ENCODE measurements at regions not wholly inside any gene's neighbourhood (a gene's known extent, or its start where the extent isn't known, plus 50 kb on each side); places are given as distances from the start of the nearest gene placed in this dataset.

GRCh38 chr4:98716796-98717195 lies 58.4 kb upstream of the TSPAN5 start:
- no peak overlapping the region for H3K27ac Mint-ChIP-seq
- H3K27me3 Mint-ChIP-seq: no peaks in the 10 kb centered on the region
- POLR2A ChIA-PET: interaction anchor here (0.6 kb wide), 1 partner anchor 52 kb away, joined by 4 read pairs; no protein-coding TSS in a partner anchor
- peaks cover 0 to 2% (median 0%) of the 10 kb centered on the region in 3 donors for H3K36me3 Mint-ChIP-seq
- no peak for DNase-seq
- peaks cover 0 to 5% (median 0%) of the 10 kb centered on the region in 9 donors for H3K9me3 Mint-ChIP-seq
- no peak overlapping the region for H3K4me3 Mint-ChIP-seq
- peaks cover 0 to 3% (median 0%) of the 10 kb centered on the region in 4 donors for H3K4me1 Mint-ChIP-seq
- no peak for ATAC-seq

GRCh38 chr4:98712607-98713006 lies 54.2 kb upstream of the TSPAN5 start:
- Mint-ChIP-seq H3K4me1 (peaks cover 3 to 5% (median 5%) of the 10 kb centered on the region in 4 donors), H3K36me3 (peaks cover 0 to 9% (median 7%) of the 10 kb centered on the region in 3 donors), H3K27me3 (no peaks in the 10 kb centered on the region), H3K9me3 (peaks cover 0 to 13% (median 9%) of the 10 kb centered on the region in 9 donors), H3K4me3 (no peak overlapping the region), H3K27ac (no peak overlapping the region)
- ATAC-seq (no peak), DNase-seq (no peak)
- POLR2A ChIA-PET: no interaction called here

GRCh38 chr4:98711526-98711925 lies 53.1 kb upstream of the TSPAN5 start:
- POLR2A ChIA-PET: no interaction called here
- Mint-ChIP-seq H3K36me3 (peaks cover 0 to 9% (median 7%) of the 10 kb centered on the region in 3 donors), H3K4me3 (no peak overlapping the region), H3K27me3 (no peaks in the 10 kb centered on the region), H3K27ac (no peak overlapping the region), H3K4me1 (peaks cover 6 to 16% (median 15%) of the 10 kb centered on the region in 4 donors), H3K9me3 (peaks cover 0 to 13% (median 9%) of the 10 kb centered on the region in 9 donors)
- no peak for ATAC-seq
- no peak for DNase-seq

- H3K4me3 Mint-ChIP-seq: no peak overlapping the region
- POLR2A ChIA-PET: no interaction called here
- no peak for DNase-seq
- H3K4me1 Mint-ChIP-seq: peaks cover 12 to 23% (median 22%) of the 10 kb centered on the region in 4 donors
- peaks cover 0 to 14% (median 12%) of the 10 kb centered on the region in 9 donors for H3K9me3 Mint-ChIP-seq
- ATAC-seq: no peak
- peaks cover 0 to 9% (median 8%) of the 10 kb centered on the region in 3 donors for H3K36me3 Mint-ChIP-seq
- H3K27me3 Mint-ChIP-seq: no peaks in the 10 kb centered on the region
- no peak overlapping the region for H3K27ac Mint-ChIP-seq
These were observed 52.4 kb upstream of the TSPAN5 start for GRCh38 chr4:98710831-98711230.
